H9 (cell line): ENCODE measurements at regions not wholly inside any gene's neighbourhood (a gene's known extent, or its start where the extent isn't known, plus 50 kb on each side); places are given as distances from the start of the nearest gene placed in this dataset.
"Not testable (repeated sequence)": the region's sequence is repeated elsewhere in the genome, so short reads cannot be mapped to it uniquely, and the experiment has no call there.

Experiments
- DNase-seq: peaks from one replicate; pipeline ENCODE4 v3.0.0-alpha.2; 2017
- H2AFZ ChIP-seq: one replicate; pipeline ENCODE4 v1.6.1; 2013; ENCODE audit warnings: mild to moderate bottlenecking, low read length, control low read depth, moderate library complexity
- H2AK5ac ChIP-seq: 2 replicates; pipeline ENCODE4 v1.6.1; 2013; ENCODE audit warnings: low read length, control low read depth, mixed read lengths; ENCODE audit not compliant: insufficient read length
- H2BK120ac ChIP-seq: one replicate; pipeline ENCODE4 v1.6.1; 2013; ENCODE audit warnings: low read depth, mild to moderate bottlenecking, low read length, control low read depth, inconsistent platforms; ENCODE audit not compliant: poor library complexity, severe bottlenecking
- H2BK12ac ChIP-seq: 2 replicates; pipeline ENCODE4 v1.6.1; 2013; ENCODE audit warnings: low read length, control low read depth, mixed read lengths, low read depth; ENCODE audit not compliant: insufficient read length
- H2BK15ac ChIP-seq: 2 replicates; pipeline ENCODE4 v1.6.1; 2013; ENCODE audit warnings: low read depth, low read length, control low read depth
- H2BK20ac ChIP-seq: one replicate; pipeline ENCODE4 v1.6.1; 2013; ENCODE audit warnings: low read depth, mild to moderate bottlenecking, low read length, control low read depth, inconsistent platforms; ENCODE audit not compliant: poor library complexity, severe bottlenecking
- H2BK5ac ChIP-seq: 2 replicates; pipeline ENCODE4 v1.6.1; 2013; ENCODE audit warnings: low read length, control low read depth, mixed read lengths; ENCODE audit not compliant: insufficient read length
- H3K14ac ChIP-seq: 2 replicates; pipeline ENCODE4 v1.6.1; 2013; ENCODE audit warnings: low read length, control low read depth; ENCODE audit not compliant: insufficient read depth
- H3K18ac ChIP-seq: 2 replicates; pipeline ENCODE4 v1.6.1; 2013; ENCODE audit warnings: low read depth, mild to moderate bottlenecking, mixed read lengths, low read length, control low read depth; ENCODE audit not compliant: insufficient read length
- H3K23ac ChIP-seq: 2 replicates; pipeline ENCODE4 v1.6.1; 2013; ENCODE audit warnings: low read length, control low read depth, mixed read lengths, low read depth; ENCODE audit not compliant: insufficient read length
- H3K23me2 ChIP-seq: 2 replicates; pipeline ENCODE4 v1.6.1; 2013; ENCODE audit warnings: low read depth, mild to moderate bottlenecking, mixed read lengths, low read length, control low read depth; ENCODE audit not compliant: insufficient read length, poor library complexity, severe bottlenecking
- H3K27ac ChIP-seq: 2 replicates; pipeline ENCODE4 v1.5.1; 2013; ENCODE audit warnings: low read length, control low read depth, mixed read lengths, low read depth; ENCODE audit not compliant: insufficient read length
- H3K27me3 ChIP-seq: 2 replicates; pipeline ENCODE4 v1.6.1; 2013; ENCODE audit warnings: low read length, control low read depth, inconsistent platforms; ENCODE audit not compliant: insufficient read depth
- H3K4ac ChIP-seq: 2 replicates; pipeline ENCODE4 v1.6.1; 2013; ENCODE audit warnings: low read depth, mild to moderate bottlenecking, control low read depth, inconsistent platforms, low read length, moderate library complexity
- H3K4me1 ChIP-seq: 2 replicates; pipeline ENCODE4 v1.6.1; 2013; ENCODE audit warnings: low read length, control low read depth, inconsistent platforms; ENCODE audit not compliant: insufficient read depth
- H3K4me2 ChIP-seq: 2 replicates; pipeline ENCODE4 v1.6.1; 2013; ENCODE audit warnings: low read length, control low read depth, mixed read lengths; ENCODE audit not compliant: insufficient read length, insufficient read depth
- H3K56ac ChIP-seq: 2 replicates; pipeline ENCODE4 v1.6.1; 2013; ENCODE audit warnings: low read depth, mild to moderate bottlenecking, mixed read lengths, low read length, control low read depth; ENCODE audit not compliant: insufficient read length
- H3K79me1 ChIP-seq: 2 replicates; pipeline ENCODE4 v1.6.1; 2013; ENCODE audit warnings: low read depth, mild to moderate bottlenecking, moderate library complexity, low read length, control low read depth, inconsistent platforms; ENCODE audit not compliant: insufficient read depth, poor library complexity, severe bottlenecking
- H3K79me2 ChIP-seq: 2 replicates; pipeline ENCODE4 v1.6.1; 2013; ENCODE audit warnings: low read length, control low read depth, inconsistent platforms; ENCODE audit not compliant: insufficient read depth
- H3K9ac ChIP-seq: 2 replicates; pipeline ENCODE4 v1.6.1; 2013; ENCODE audit warnings: low read length, control low read depth, mixed read lengths; ENCODE audit not compliant: insufficient read length; ENCODE audit errors: extremely low read depth
- H3K9me3 ChIP-seq: one replicate; pipeline ENCODE4 v1.6.1; 2013; ENCODE audit warnings: low read depth, low read length, inconsistent platforms; ENCODE audit not compliant: control insufficient read depth
- H3T11ph ChIP-seq: one replicate; pipeline ENCODE4 v1.6.1; 2013; ENCODE audit warnings: mild to moderate bottlenecking, low read length, control low read depth, inconsistent platforms
- H4K20me1 ChIP-seq: one replicate; pipeline ENCODE4 v1.6.1; 2013; ENCODE audit not compliant: control insufficient read depth, insufficient read length, insufficient read depth
- H4K5ac ChIP-seq: 2 replicates; pipeline ENCODE4 v1.6.1; 2013; ENCODE audit warnings: low read depth, mild to moderate bottlenecking, mixed read lengths, low read length, control low read depth; ENCODE audit not compliant: insufficient read length
- H4K8ac ChIP-seq: replicated peaks from 2 replicates; pipeline ENCODE4 v1.6.1; 2013; ENCODE audit warnings: low read length, control low read depth, mixed read lengths, low read depth; ENCODE audit not compliant: insufficient read length
- H4K91ac ChIP-seq: 2 replicates; pipeline ENCODE4 v1.6.1; 2013; ENCODE audit warnings: low read depth, mild to moderate bottlenecking, moderate library complexity, mixed read lengths, low read length, control low read depth; ENCODE audit not compliant: insufficient read length
- H3K27ac Mint-ChIP-seq, 3 experiments: 2 replicates in 2 of 3; 3 replicates in 1 of 3; pipeline ENCODE4 v1.8.0; 2020 to 2021; ENCODE audit warnings: mixed read lengths in 3 of 3, mild to moderate bottlenecking in 1 of 3, moderate library complexity in 1 of 3
- H3K27me3 Mint-ChIP-seq: 2 replicates; pipeline ENCODE4 v1.8.0; 2021; ENCODE audit warnings: low read depth, mild to moderate bottlenecking, moderate library complexity, mixed read lengths
- H3K36me3 Mint-ChIP-seq, 3 experiments: 2 replicates in 2 of 3; 3 replicates in 1 of 3; pipeline ENCODE4 v1.8.0; 2020 to 2021; ENCODE audit warnings: low read depth in 3 of 3, mixed read lengths in 3 of 3; ENCODE audit not compliant: insufficient read depth in 1 of 3
- H3K4me1 Mint-ChIP-seq, 2 experiments: 2 replicates each; pipeline ENCODE4 v1.8.0; 2020; ENCODE audit warnings: mixed read lengths in 2 of 2
- H3K4me3 Mint-ChIP-seq, 2 experiments: 2 replicates in 1 of 2; 3 replicates in 1 of 2; pipeline ENCODE4 v1.8.0; 2020 to 2021; ENCODE audit warnings: mild to moderate bottlenecking in 2 of 2, mixed read lengths in 2 of 2, moderate library complexity in 1 of 2
- H3K9me3 Mint-ChIP-seq, 2 experiments: 2 replicates in 1 of 2; 3 replicates in 1 of 2; pipeline ENCODE4 v1.8.0; 2020; ENCODE audit warnings: mild to moderate bottlenecking in 2 of 2, mixed read lengths in 2 of 2, moderate library complexity in 1 of 2
- CTCF ChIP-seq: fragments of 200-600 bp; sonication (generic); conservative IDR thresholded peaks from 3 replicates; pipeline ENCODE4 v1.8.0; 2021; ENCODE audit warnings: antibody characterized with exemption, mild to moderate bottlenecking
- WGBS: extraction: QIAGEN DNeasy Blood & Tissue Kit; methylation state at CpG from one replicate; pipeline ENCODE4 v1.1.7; 2013; ENCODE audit warnings: missing lambda C conversion rate, low lambda C conversion rate, mixed read lengths; ENCODE audit not compliant: insufficient read length; ENCODE audit errors: extremely low coverage; 5-methylcytosine and 5-hydroxymethylcytosine counted together

- Histone ChIP-seq H3K27me3 (no peaks in the 10 kb centered on the region), H4K91ac (no peak overlapping the region), H2BK120ac (no peak overlapping the region), H3K9me3 (no peaks in the 10 kb centered on the region), H3K56ac (no peak overlapping the region), H3K23me2 (no peaks in the 10 kb centered on the region), H3K4me1 (no peaks in the 10 kb centered on the region; the same call in 1 of the 2 replicates), H3K14ac (no peak overlapping the region), H4K20me1 (no peaks in the 10 kb centered on the region), H3K23ac (no peak overlapping the region), H3T11ph (no peak overlapping the region), H2BK5ac (no peak overlapping the region), H2BK20ac (no peak overlapping the region), H3K79me1 (no peaks in the 10 kb centered on the region), H3K4ac (no peak overlapping the region), H3K27ac (no peak overlapping the region), H2BK15ac (no peak overlapping the region), H2AFZ (no peak overlapping the region), H4K8ac (no peak overlapping the region), H3K4me2 (no peak overlapping the region), H3K9ac (no peak overlapping the region), H3K79me2 (no peaks in the 10 kb centered on the region), H3K18ac (no peak overlapping the region), H2BK12ac (no peak overlapping the region), H4K5ac (no peak overlapping the region), H2AK5ac (no peak overlapping the region)
- H3K27ac Mint-ChIP-seq = peak overlapping the region in 1 of 3 experiments; percentile 70; a peak in 1 of 7 replicates
- H3K4me3 Mint-ChIP-seq = no peak overlapping the region
- TF ChIP-seq CTCF = no peak
- no peaks in the 10 kb centered on the region; a peak in 1 of 5 replicates for H3K9me3 Mint-ChIP-seq
- WGBS = no CpG with 5 or more reads among the region's 3 CpGs
- peak; percentile 47 for DNase-seq
- no peaks in the 10 kb centered on the region for H3K36me3 Mint-ChIP-seq
- peaks cover 22 to 29% of the 10 kb centered on the region in 2 experiments for H3K4me1 Mint-ChIP-seq
- H3K27me3 Mint-ChIP-seq = peaks cover 29% of the 10 kb centered on the region
Observed at GRCh38 chr3:10655105-10655504, 149.7 kb upstream of the ATP2B2 start.

GRCh38 chr3:10657339-10657738 is 152.0 kb upstream of the ATP2B2 start:
- not testable (repeated sequence) for H3K4me1 ChIP-seq, H4K8ac ChIP-seq, H3K27ac ChIP-seq, H3K23me2 ChIP-seq, H3K79me1 ChIP-seq, H3K18ac ChIP-seq, H3K23ac ChIP-seq, H4K91ac ChIP-seq, H2BK20ac ChIP-seq, H3K27me3 ChIP-seq, H3K56ac ChIP-seq, H4K20me1 ChIP-seq, H3K79me2 ChIP-seq, DNase-seq, H3K9me3 Mint-ChIP-seq, H3K4me2 ChIP-seq, H2BK5ac ChIP-seq, H2AK5ac ChIP-seq, H2BK120ac ChIP-seq, H3K14ac ChIP-seq, H2AFZ ChIP-seq, H3K9me3 ChIP-seq, H3K9ac ChIP-seq, H2BK15ac ChIP-seq, H3T11ph ChIP-seq, H3K36me3 Mint-ChIP-seq, H3K4ac ChIP-seq, H2BK12ac ChIP-seq, H4K5ac ChIP-seq
- Mint-ChIP-seq H3K27me3 (peaks cover 45% of the 10 kb centered on the region), H3K4me1 (peaks cover 22 to 29% of the 10 kb centered on the region in 2 experiments), H3K4me3 (0 out of 5 replicates have a peak overlapping the region, but pooled peaks of 1 of the 2 experiments have one; percentile 13), H3K27ac (peak overlapping the region in 1 of 3 experiments; percentile 40; a peak in 1 of 7 replicates)
- WGBS = no CpG with 5 or more reads among the region's 5 CpGs
